Uterus (tissue), 3 donors: ENCODE measurements at regions not wholly inside any gene's neighbourhood (a gene's known extent, or its start where the extent isn't known, plus 50 kb on each side); places are given as distances from the start of the nearest gene placed in this dataset.

Source experiments
- DNase-seq, 2 donors: peaks; one replicate each; pipeline ENCODE4 v3.0.0-alpha.2; 2019 to 2020
- H3K27ac ChIP-seq, 2 donors: fragments of 200-600 bp; sonication (generic); 1 replicate in 1 of 2; 2 replicates in 1 of 2; pipeline ENCODE4 v1.5.1; 2016 to 2018
- H3K27me3 ChIP-seq, 2 donors: fragments of 200-600 bp; sonication (generic); one replicate each; pipeline ENCODE4 v1.5.1; 2018 to 2019; ENCODE audit warnings: control low read depth in 1 of 2
- H3K36me3 ChIP-seq, 2 donors: fragments of 200-600 bp; sonication (generic); one replicate each; pipeline ENCODE4 v1.5.1; 2019; ENCODE audit warnings: control low read depth in 1 of 2
- H3K4me1 ChIP-seq, 2 donors: fragments of 200-600 bp; sonication (generic); one replicate each; pipeline ENCODE4 v1.5.1; 2018 to 2019; ENCODE audit warnings: control low read depth in 1 of 2
- H3K4me3 ChIP-seq, 2 donors: fragments of 200-600 bp; sonication (generic); 1 replicate in 1 of 2; 2 replicates in 1 of 2; pipeline ENCODE4 v1.5.1; 2018 to 2019; ENCODE audit warnings: mild to moderate bottlenecking in 1 of 2
- H3K9me3 ChIP-seq, 2 donors: fragments of 200-600 bp; sonication (generic); one replicate each; pipeline ENCODE4 v1.5.1; 2019; ENCODE audit warnings: control low read depth in 1 of 2
- POLR2A ChIP-seq, 2 donors: fragments of 450-650 bp; IDR thresholded peaks; one replicate each; pipeline ENCODE4 v1.6.1; 2016; ENCODE audit warnings: antibody characterized with exemption in 2 of 2, mild to moderate bottlenecking in 1 of 2, moderate library complexity in 1 of 2
- intact Hi-C: fragments of 100-400 bp; cut with DNase I; formaldehyde crosslinking; loops from one replicate; pipeline ENCODE4 v1.15.1; 2023; ENCODE audit warnings: low total_unique reads
- TF ChIP-seq, protein P1 (sequence below), 4 experiments: fragments of 200-600 bp in 2 of 4; fragments of 450-650 bp in 2 of 4; sonication (generic) in 2 of 4; IDR thresholded peaks; one replicate each; pipeline ENCODE4 v1.5.1; 2016 to 2019; ENCODE audit warnings: antibody characterized with exemption in 4 of 4, mild to moderate bottlenecking in 2 of 4, moderate library complexity in 1 of 4
- donor health status: DM: yes; HTN: yes; CAD: no.

- Histone ChIP-seq H3K4me3 (no peak overlapping the region), H3K27ac (no peak overlapping the region), H3K27me3 (no peaks in the 10 kb centered on the region), H3K9me3 (no peaks in the 10 kb centered on the region), H3K36me3 (no peaks in the 10 kb centered on the region), H3K4me1 (no peaks in the 10 kb centered on the region)
- intact Hi-C loops, result no loop called here
- TF ChIP-seq, protein P1, sequence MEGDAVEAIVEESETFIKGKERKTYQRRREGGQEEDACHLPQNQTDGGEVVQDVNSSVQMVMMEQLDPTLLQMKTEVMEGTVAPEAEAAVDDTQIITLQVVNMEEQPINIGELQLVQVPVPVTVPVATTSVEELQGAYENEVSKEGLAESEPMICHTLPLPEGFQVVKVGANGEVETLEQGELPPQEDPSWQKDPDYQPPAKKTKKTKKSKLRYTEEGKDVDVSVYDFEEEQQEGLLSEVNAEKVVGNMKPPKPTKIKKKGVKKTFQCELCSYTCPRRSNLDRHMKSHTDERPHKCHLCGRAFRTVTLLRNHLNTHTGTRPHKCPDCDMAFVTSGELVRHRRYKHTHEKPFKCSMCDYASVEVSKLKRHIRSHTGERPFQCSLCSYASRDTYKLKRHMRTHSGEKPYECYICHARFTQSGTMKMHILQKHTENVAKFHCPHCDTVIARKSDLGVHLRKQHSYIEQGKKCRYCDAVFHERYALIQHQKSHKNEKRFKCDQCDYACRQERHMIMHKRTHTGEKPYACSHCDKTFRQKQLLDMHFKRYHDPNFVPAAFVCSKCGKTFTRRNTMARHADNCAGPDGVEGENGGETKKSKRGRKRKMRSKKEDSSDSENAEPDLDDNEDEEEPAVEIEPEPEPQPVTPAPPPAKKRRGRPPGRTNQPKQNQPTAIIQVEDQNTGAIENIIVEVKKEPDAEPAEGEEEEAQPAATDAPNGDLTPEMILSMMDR (IDR thresholded peaks at IDR 0.05), result no peak
- no peak for TF ChIP-seq POLR2A (IDR thresholded peaks at IDR 0.05)
- no peak for DNase-seq
Measured at GRCh38 chr2:120613742-120614571, 121.7 kb upstream of the GLI2 start.

- H3K27me3 ChIP-seq, result no peaks in the 10 kb centered on the region
- intact Hi-C loops, result no loop called here
- no peaks in the 10 kb centered on the region for H3K4me1 ChIP-seq
- no peak overlapping the region for H3K27ac ChIP-seq
- H3K36me3 ChIP-seq, result no peaks in the 10 kb centered on the region
- H3K9me3 ChIP-seq, result no peaks in the 10 kb centered on the region
- TF ChIP-seq, protein P1 (IDR thresholded peaks at IDR 0.05), result no peak
- no peak for TF ChIP-seq POLR2A (IDR thresholded peaks at IDR 0.05)
- no peak for DNase-seq
- no peak overlapping the region for H3K4me3 ChIP-seq
Measured at GRCh38 chr2:120614901-120615300, 120.8 kb upstream of the GLI2 start.

DNA sequence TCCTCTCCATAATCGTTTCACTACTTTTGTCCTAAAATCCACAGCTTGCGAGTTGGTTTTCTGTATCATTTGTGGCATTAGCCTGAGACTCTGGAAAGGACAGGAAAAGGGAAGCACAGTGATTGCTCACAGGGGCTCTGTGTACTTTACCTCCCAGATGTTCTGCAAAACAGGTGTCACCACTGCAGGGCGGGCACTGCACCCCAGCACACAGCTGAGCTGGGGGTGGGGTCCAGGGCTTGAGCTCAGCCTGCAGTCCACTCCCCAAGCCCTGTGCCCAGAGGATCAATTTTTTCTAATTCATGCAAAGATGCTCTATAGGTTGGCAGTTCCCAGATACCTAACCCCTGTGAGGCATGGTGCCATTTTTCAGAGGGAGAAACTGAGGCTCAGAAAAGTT is 119.4 kb upstream of the GLI2 start:
- H3K4me1 ChIP-seq, result no peaks in the 10 kb centered on the region
- DNase-seq, result no peak
- no peaks in the 10 kb centered on the region for H3K36me3 ChIP-seq
- H3K27ac ChIP-seq, result no peak overlapping the region
- H3K4me3 ChIP-seq, result no peak overlapping the region
- no peak for TF ChIP-seq POLR2A (IDR thresholded peaks at IDR 0.05)
- TF ChIP-seq, protein P1 (IDR thresholded peaks at IDR 0.05), result no peak
- H3K9me3 ChIP-seq, result no peaks in the 10 kb centered on the region
- H3K27me3 ChIP-seq, result no peaks in the 10 kb centered on the region
- intact Hi-C loops, result no loop called here

DNA sequence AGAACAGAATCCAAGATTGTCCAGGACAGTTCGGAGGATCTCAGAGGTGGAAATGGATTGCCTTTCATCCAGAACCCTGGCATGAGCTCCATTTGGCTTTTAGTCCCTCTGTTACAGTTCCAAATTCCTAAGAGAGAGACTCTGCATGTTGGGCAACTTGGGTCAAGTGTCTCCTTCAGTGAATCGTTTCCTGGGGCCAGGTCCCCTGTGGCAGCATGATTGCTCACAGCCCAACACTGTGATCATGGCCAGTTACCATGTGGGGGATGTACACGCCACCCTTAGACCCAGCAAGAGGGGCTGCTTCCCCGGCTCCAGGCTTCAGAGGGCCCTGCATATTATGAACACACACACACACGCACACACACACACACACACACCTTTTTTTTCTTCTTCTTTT is 118.6 kb upstream of the GLI2 start:
- DNase-seq, result no peak
- no peaks in the 10 kb centered on the region for H3K9me3 ChIP-seq
- H3K4me1 ChIP-seq, result no peaks in the 10 kb centered on the region
- no peaks in the 10 kb centered on the region for H3K36me3 ChIP-seq
- intact Hi-C loops, result no loop called here
- no peak overlapping the region for H3K4me3 ChIP-seq
- H3K27me3 ChIP-seq, result no peaks in the 10 kb centered on the region
- TF ChIP-seq POLR2A (IDR thresholded peaks at IDR 0.05), result no peak
- TF ChIP-seq, protein P1 (IDR thresholded peaks at IDR 0.05), result no peak
- no peak overlapping the region for H3K27ac ChIP-seq

GRCh38 chr2:120618830-120619229 is 116.8 kb upstream of the GLI2 start:
- no peak for DNase-seq
- Histone ChIP-seq H3K27ac (no peak overlapping the region), H3K9me3 (no peaks in the 10 kb centered on the region), H3K4me3 (no peak overlapping the region), H3K4me1 (no peaks in the 10 kb centered on the region), H3K27me3 (no peaks in the 10 kb centered on the region), H3K36me3 (no peaks in the 10 kb centered on the region)
- intact Hi-C loops, result no loop called here
- TF ChIP-seq, protein P1 (IDR thresholded peaks at IDR 0.05), result no peak
- TF ChIP-seq POLR2A (IDR thresholded peaks at IDR 0.05), result no peak
